ENCODE measurements at regions not wholly inside any gene's neighbourhood (a gene's known extent, or its start where the extent isn't known, plus 50 kb on each side); places are given as distances from the start of the nearest gene placed in this dataset.
"Not testable (repeated sequence)": the region's sequence is repeated elsewhere in the genome, so short reads cannot be mapped to it uniquely, and the experiment has no call there.

DNA sequence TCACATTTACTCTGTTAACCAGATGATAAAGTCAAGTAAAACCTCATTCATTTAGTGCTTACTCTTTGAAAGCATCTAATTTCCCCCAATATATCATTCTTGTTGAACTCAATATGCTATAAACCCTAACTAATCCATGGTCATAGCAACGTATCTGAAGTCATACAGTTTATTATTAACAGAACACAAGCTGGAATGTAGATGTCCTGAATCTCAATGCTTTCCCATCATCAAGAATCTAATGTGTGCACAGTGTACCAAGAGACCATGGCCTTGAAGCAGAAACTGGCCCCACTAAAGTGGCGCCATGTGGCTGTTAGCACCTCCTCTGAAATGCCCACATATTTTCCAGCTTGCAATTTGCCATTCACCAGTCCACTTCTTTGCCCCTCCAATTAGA lies 245.8 kb downstream of the SOX9 start:
- no peak for DNase-seq (ENCODE audit: low read depth)

DNA sequence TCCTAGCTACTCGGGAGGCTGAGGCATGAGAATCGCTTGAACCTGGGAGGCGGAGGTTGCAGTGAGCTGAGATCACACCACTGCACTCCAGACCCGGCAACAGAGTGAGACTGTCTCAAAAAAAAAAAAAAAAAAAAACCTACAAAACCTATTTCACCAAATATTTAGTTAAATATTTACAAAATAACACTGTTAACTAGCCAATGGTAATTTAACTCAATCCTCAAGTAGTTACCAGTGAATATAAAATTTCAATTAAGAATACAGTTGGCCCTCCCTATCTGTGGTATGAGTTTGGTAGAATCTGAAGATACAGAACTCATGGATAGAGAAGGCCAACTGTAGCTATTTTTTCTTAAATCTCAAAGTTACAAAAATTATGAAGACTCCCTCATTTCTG lies 247.4 kb downstream of the SOX9 start:
- DNase-seq (ENCODE audit: low read depth) = no peak

GRCh38 chr17:72369366-72369765 lies 248.5 kb downstream of the SOX9 start:
- no peak for DNase-seq (ENCODE audit: low read depth)

DNA sequence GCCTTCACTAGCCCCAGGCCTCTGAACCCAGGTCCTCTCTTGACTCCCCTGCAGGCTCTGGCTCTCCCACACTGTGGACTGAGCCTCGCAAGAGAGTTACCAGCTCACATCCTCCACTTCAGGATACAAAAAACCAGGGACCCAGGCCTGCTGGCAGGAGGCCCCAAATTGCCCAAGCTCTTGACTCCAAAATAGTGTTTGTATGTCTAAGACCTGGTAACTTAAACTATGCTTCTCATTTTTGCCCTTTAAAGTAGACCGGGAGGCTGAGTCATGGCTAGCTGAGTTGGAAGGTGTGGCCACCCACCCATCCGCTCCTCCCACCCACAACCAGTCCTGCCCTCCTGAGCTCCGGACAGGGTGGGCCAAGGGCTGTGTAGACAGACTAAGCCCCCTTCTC lies 250.0 kb downstream of the SOX9 start:
- no peak for DNase-seq (ENCODE audit: low read depth)

GRCh38 chr17:72372185-72372584 lies 251.4 kb downstream of the SOX9 start:
- no peak for DNase-seq (ENCODE audit: low read depth)

GRCh38 chr17:72373910-72374741 lies 253.3 kb downstream of the SOX9 start:
- no peak for DNase-seq (ENCODE audit: low read depth)

GRCh38 chr17:72376526-72377345 lies 255.9 kb downstream of the SOX9 start:
- DNase-seq (ENCODE audit: low read depth) = peak; percentile 22

- DNase-seq (ENCODE audit: low read depth) = no peak
Observed at GRCh38 chr17:72378414-72379390, 257.9 kb downstream of the SOX9 start.

DNA sequence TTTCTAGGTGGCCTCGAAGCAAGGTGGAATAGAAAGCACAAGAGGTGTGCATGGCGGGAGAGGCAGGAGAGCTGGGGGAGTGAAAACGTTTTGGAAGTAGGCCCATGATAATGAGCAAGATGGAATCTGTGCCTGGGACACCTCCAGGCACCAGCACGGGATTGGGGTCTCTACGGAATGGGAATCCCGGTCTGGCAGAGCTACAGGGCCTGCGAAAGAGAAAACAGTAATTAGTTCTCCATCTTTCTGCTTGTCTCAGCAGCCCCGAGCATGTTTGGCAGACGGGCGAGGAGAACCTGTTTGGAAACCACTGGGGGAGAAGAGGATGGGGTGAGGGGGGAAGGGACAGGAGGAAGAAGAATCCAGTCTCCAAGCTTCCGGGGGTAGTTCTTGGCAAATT lies 258.7 kb downstream of the SOX9 start:
- no peak for DNase-seq (ENCODE audit: low read depth)

- no peak for DNase-seq (ENCODE audit: low read depth)
Observed at GRCh38 chr17:72380120-72380519, 259.3 kb downstream of the SOX9 start.

DNA sequence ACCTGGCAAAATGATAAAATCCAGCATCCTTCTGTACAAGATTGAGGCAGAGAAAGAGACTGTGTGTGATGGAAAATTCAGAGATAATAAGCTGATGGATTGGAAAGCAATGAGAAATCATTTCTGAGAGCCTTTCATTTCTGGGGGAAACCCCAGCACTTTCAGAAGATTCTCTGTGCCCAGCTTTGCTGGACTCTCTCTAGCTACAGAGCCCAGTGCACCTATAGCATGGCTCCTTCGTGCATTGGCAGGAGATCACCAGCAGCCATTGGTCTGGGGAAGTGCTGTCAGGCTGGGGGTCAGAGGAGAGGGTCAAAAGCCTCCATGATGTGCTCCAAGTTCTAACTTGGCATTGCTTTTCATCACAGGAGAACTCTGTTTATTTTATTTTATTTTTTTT lies 259.9 kb downstream of the SOX9 start:
- DNase-seq (ENCODE audit: low read depth) = no peak

DNA sequence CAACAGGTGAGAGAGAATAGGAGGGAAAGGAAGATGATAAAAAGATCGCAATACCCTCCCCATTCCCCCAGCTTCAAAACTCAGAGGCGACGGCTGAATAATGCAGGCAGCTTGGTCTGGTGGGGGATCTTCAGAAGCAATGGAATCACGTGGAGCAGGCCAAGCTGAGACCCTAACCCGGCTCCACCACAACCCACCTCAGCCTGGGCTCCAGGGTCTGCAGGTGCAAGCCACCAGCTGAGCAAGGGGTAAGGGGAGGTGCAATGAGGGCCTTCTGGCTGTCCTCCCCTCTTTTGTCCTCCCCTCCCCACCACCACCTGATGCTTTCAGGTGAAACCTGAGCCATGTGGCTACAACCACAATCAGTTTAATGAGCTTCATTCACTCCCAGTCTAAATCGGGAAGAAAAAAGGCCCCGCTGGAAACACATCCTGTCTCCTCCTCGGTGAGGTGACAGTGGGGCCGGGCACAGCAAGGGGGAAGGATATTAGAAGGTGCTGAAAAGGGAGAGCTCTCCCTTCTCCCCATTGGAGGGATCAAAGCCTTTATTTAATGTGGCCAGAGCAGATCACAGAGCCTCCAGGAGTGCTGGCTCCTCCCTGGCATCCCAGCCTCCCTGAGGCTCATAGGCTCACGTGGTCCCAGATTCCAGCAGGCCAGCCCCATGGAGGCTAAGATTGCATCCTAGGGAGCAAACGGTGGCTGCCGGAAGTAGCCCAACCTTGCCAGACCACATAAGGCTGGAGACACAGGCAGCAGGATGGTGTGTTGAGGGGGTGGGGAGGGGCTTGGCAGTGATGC lies 261.0 kb downstream of the SOX9 start:
- no peak for DNase-seq (ENCODE audit: low read depth)

DNA sequence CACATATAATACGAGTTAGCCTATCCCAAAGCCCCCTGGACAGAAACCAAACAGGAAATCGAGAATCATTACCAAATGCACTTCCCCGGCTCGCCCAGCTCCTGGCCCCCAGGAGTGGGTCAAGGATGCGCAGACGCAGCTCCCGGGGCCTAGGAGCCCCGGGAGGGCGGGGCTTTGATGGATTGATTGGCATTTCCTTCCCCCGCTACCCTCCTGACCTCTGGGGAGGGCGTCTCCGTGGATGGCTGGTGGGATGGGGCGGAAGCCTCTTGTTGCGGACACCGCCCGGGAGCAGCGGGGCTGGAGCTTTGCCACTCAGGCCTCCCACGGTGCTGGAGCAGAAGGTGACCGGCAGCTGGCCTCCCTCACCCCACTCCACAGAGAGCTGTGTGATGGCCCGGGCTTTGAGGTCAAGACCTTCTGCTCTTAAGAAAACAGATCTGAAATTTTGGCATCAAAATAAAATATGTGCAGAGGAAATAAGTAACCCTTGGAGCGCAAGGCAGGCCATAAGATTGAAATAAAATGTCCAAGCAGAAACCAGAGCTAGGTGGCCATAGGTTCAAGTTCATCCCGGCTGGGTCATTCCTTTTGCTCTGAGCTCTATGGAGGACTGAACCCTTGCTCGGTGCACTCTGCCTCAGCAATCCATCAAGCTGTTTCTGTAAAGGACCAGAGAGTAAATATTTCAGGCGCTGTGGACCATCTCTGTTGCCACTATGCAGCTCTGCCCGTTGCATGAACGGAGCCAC lies 262.3 kb downstream of the SOX9 start:
- no peak for DNase-seq (ENCODE audit: low read depth)

DNA sequence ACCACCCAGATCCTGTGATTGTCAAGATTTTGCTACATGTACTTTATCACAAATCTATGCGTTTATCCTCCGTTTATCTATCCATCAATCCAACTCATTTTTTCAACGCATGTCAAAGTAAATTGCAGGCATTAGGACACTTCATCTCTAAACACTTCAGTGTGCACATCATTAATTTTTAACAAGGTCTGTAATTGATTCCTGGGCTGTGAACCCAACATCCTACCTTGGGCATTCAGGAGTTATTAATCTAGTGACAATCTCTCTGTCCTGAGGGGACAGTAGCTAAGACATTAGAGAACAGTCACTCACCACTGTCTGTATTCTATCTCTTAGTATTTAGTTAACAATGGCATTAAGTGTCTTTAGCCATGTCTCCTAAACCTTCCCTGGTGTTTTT lies 264.7 kb downstream of the SOX9 start:
- DNase-seq (ENCODE audit: low read depth) = no peak

DNA sequence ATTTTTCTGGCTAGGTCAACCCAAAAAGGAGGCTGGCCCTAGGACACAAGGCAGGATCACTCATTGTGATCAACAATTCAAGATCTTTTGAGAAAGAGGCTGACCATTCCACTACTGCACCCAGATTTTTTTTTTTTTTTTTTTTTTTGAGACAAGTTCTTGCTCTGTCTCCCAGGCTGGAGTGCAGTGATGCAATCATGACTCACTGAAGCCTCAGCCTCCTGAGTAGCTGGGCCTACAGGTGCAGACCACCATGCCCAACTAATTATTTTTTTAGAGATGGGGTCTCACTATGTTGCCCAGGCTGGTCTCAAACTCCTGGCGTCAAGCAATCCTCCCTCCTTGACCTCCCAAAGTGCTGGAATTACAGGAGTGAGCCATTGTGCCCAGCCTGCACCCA lies 265.4 kb downstream of the SOX9 start:
- not testable (repeated sequence) for DNase-seq (ENCODE audit: low read depth)

- DNase-seq (ENCODE audit: low read depth) = no peak
Observed at GRCh38 chr17:72386619-72387237, 265.9 kb downstream of the SOX9 start.

- DNase-seq (ENCODE audit: low read depth) = no peak
Observed at GRCh38 chr17:72387487-72387886, 266.7 kb downstream of the SOX9 start.

- no peak for DNase-seq (ENCODE audit: low read depth)
Observed at GRCh38 chr17:72387969-72388368, 267.1 kb downstream of the SOX9 start.

DNA sequence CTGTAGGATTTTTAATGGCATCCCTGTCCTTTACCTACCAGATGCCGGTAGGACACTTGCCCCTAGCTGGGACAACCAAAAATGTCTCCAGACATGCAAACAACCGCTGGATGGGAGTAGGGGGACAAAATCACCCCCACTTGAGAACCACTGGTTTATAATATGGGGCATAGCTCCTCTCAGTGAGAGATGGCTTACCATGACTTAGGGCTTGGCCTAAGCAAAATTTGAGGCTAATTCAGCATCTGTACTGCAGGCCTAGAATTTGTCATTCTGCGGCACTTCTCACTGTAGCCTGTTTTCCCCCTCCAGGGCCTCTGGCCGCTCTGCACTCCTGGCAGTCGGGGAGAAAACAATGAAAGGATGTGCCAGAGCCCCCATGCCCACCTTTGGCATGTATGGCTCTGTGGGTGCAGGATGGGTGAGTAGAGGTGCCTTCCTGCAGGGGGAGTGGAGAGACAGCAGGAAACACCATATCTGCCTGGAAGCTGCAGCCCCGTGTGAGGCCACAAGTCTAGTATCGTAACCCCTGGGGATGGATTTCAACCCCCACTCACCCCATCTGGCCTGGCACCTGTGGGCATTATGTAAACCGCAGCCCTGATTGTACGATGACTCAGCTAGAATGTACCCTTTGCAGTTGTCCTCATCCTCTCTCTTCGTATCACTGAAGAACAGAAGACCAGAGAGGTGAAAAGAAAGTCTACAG lies 268.1 kb downstream of the SOX9 start:
- DNase-seq (ENCODE audit: low read depth) = no peak

Data from forelimb muscle (tissue), 1 donor.